ENCODE measurements at regions not wholly inside any gene's neighbourhood (a gene's known extent, or its start where the extent isn't known, plus 50 kb on each side); places are given as distances from the start of the nearest gene placed in this dataset.

GRCh38 chr7:38013246-38013645 is 92.8 kb downstream of the EPDR1 start:
- Histone ChIP-seq H3K4me3 (ENCODE audit: low read length, poor library complexity, severe bottlenecking) (no peak overlapping the region), H3K9ac (ENCODE audit: low read depth, low read length, poor library complexity, severe bottlenecking) (no peak overlapping the region), H3F3A (ENCODE audit: low read depth) (no peaks in the 10 kb centered on the region), H4K20me1 (ENCODE audit: insufficient read depth, low read length, poor library complexity, severe bottlenecking) (no peaks in the 10 kb centered on the region), H3K4me1 (ENCODE audit: insufficient read depth, low read length, poor library complexity, severe bottlenecking) (no peaks in the 10 kb centered on the region), H2AFZ (ENCODE audit: low read length) (no peak overlapping the region), H3K36me3 (ENCODE audit: insufficient read depth, low read length) (no peaks in the 10 kb centered on the region), H3K9me2 (replicated peaks; ENCODE audit: low read depth, low read length) (no peaks in the 10 kb centered on the region), H3K4me2 (ENCODE audit: low read depth, low read length, poor library complexity, severe bottlenecking) (no peak overlapping the region), H3K79me2 (ENCODE audit: insufficient read depth, low read length) (no peaks in the 10 kb centered on the region), H3K27me3 (ENCODE audit: insufficient read depth, low read length, poor library complexity, severe bottlenecking) (no peaks in the 10 kb centered on the region), H3K9me3 (ENCODE audit: insufficient read depth, low read depth, low read length) (peaks cover 6% of the 10 kb centered on the region)
- no peak for TF ChIP-seq CTCF (conservative IDR thresholded peaks at IDR 0.05; ENCODE audit: low read length)
- TF ChIP-seq EZH2phosphoT487 (IDR thresholded peaks at IDR 0.05; ENCODE audit: borderline replicate concordance): no peak

GRCh38 chr7:38016567-38016966 is 96.1 kb downstream of the EPDR1 start:
- Histone ChIP-seq H3K36me3 (ENCODE audit: insufficient read depth, low read length) (no peaks in the 10 kb centered on the region), H4K20me1 (ENCODE audit: insufficient read depth, low read length, poor library complexity, severe bottlenecking) (no peaks in the 10 kb centered on the region), H3K9me2 (replicated peaks; ENCODE audit: low read depth, low read length) (no peaks in the 10 kb centered on the region)

GRCh38 chr7:38017320-38017719 is 96.9 kb downstream of the EPDR1 start:
- peaks cover 16% of the 10 kb centered on the region for H3K4me1 ChIP-seq (ENCODE audit: insufficient read depth, low read length, poor library complexity, severe bottlenecking)
- no peak for TF ChIP-seq CTCF (conservative IDR thresholded peaks at IDR 0.05; ENCODE audit: low read length)
- no peak for TF ChIP-seq EZH2phosphoT487 (IDR thresholded peaks at IDR 0.05; ENCODE audit: borderline replicate concordance)
- H3K4me3 ChIP-seq (ENCODE audit: low read length, poor library complexity, severe bottlenecking): no peak overlapping the region
- no peak overlapping the region for H3K9ac ChIP-seq (ENCODE audit: low read depth, low read length, poor library complexity, severe bottlenecking)
- no peaks in the 10 kb centered on the region for H3K9me2 ChIP-seq (replicated peaks; ENCODE audit: low read depth, low read length)
- H3K36me3 ChIP-seq (ENCODE audit: insufficient read depth, low read length): no peaks in the 10 kb centered on the region
- no peak overlapping the region for H3K4me2 ChIP-seq (ENCODE audit: low read depth, low read length, poor library complexity, severe bottlenecking)
- no peaks in the 10 kb centered on the region for H3K79me2 ChIP-seq (ENCODE audit: insufficient read depth, low read length)
- H3K9me3 ChIP-seq (ENCODE audit: insufficient read depth, low read depth, low read length): no peaks in the 10 kb centered on the region
- H3K27me3 ChIP-seq (ENCODE audit: insufficient read depth, low read length, poor library complexity, severe bottlenecking): no peaks in the 10 kb centered on the region
- H3F3A ChIP-seq (ENCODE audit: low read depth): no peaks in the 10 kb centered on the region
- no peak overlapping the region for H2AFZ ChIP-seq (ENCODE audit: low read length)
- no peaks in the 10 kb centered on the region for H4K20me1 ChIP-seq (ENCODE audit: insufficient read depth, low read length, poor library complexity, severe bottlenecking)

More at GRCh38 chr7:38016567-38016966, 96.1 kb downstream of the EPDR1 start:
- Histone ChIP-seq H2AFZ (ENCODE audit: low read length) (no peak overlapping the region), H3F3A (ENCODE audit: low read depth) (no peaks in the 10 kb centered on the region), H3K27me3 (ENCODE audit: insufficient read depth, low read length, poor library complexity, severe bottlenecking) (no peaks in the 10 kb centered on the region), H3K4me1 (ENCODE audit: insufficient read depth, low read length, poor library complexity, severe bottlenecking) (peaks cover 16% of the 10 kb centered on the region), H3K9ac (ENCODE audit: low read depth, low read length, poor library complexity, severe bottlenecking) (no peak overlapping the region), H3K4me2 (ENCODE audit: low read depth, low read length, poor library complexity, severe bottlenecking) (no peak overlapping the region), H3K79me2 (ENCODE audit: insufficient read depth, low read length) (no peaks in the 10 kb centered on the region), H3K9me3 (ENCODE audit: insufficient read depth, low read depth, low read length) (no peaks in the 10 kb centered on the region), H3K4me3 (ENCODE audit: low read length, poor library complexity, severe bottlenecking) (no peak overlapping the region)
- TF ChIP-seq EZH2phosphoT487 (IDR thresholded peaks at IDR 0.05; ENCODE audit: borderline replicate concordance) (no peak), CTCF (conservative IDR thresholded peaks at IDR 0.05; ENCODE audit: low read length) (no peak)
